DOHH2 (cell line): ENCODE measurements at regions not wholly inside any gene's neighbourhood (a gene's known extent, or its start where the extent isn't known, plus 50 kb on each side); places are given as distances from the start of the nearest gene placed in this dataset.

Experiments
- H3F3A ChIP-seq: fragments of 200-600 bp; sonication (generic), shearing (Covaris generic); 2 replicates; pipeline ENCODE4 v1.6.0; 2016; ENCODE audit warnings: antibody characterized with exemption, mild to moderate bottlenecking; ENCODE audit not compliant: control insufficient read depth, insufficient read depth
- H3K27ac ChIP-seq: fragments of 200-600 bp; sonication (generic); 2 replicates; pipeline ENCODE4 v1.5.1; 2014; ENCODE audit warnings: low read depth, mild to moderate bottlenecking, low read length, moderate library complexity
- H3K27me3 ChIP-seq: fragments of 200-600 bp; sonication (generic); 2 replicates; pipeline ENCODE4 v1.6.1; 2014; ENCODE audit warnings: mild to moderate bottlenecking, low read length, mixed read lengths; ENCODE audit not compliant: control insufficient read depth
- H3K36me3 ChIP-seq: fragments of 200-600 bp; sonication (generic); 2 replicates; pipeline ENCODE4 v1.6.1; 2014; ENCODE audit warnings: mild to moderate bottlenecking, low read length, moderate library complexity, mixed read lengths; ENCODE audit not compliant: control insufficient read depth
- H3K4me1 ChIP-seq: fragments of 200-600 bp; sonication (generic); 2 replicates; pipeline ENCODE4 v1.6.1; 2014; ENCODE audit warnings: mild to moderate bottlenecking, low read length, mixed read lengths; ENCODE audit not compliant: control insufficient read depth
- H3K4me2 ChIP-seq: fragments of 200-600 bp; sonication (generic); 2 replicates; pipeline ENCODE4 v1.6.0; 2014; ENCODE audit warnings: mild to moderate bottlenecking, low read length, moderate library complexity
- H3K4me3 ChIP-seq: fragments of 200-600 bp; sonication (generic); 2 replicates; pipeline ENCODE4 v1.5.1; 2014; ENCODE audit warnings: mild to moderate bottlenecking, low read length, mixed read lengths
- H3K79me2 ChIP-seq: fragments of 200-600 bp; sonication (generic); 2 replicates; pipeline ENCODE4 v1.6.1; 2014; ENCODE audit warnings: mild to moderate bottlenecking, low read length, mixed read lengths; ENCODE audit not compliant: control insufficient read depth
- H3K9me2 ChIP-seq: fragments of 200-600 bp; sonication (generic); replicated peaks from 2 replicates; pipeline ENCODE4 v1.6.1; 2014; ENCODE audit warnings: mild to moderate bottlenecking, low read length, mixed read lengths; ENCODE audit not compliant: control insufficient read depth
- H3K9me3 ChIP-seq: fragments of 200-600 bp; sonication (generic); 2 replicates; pipeline ENCODE4 v1.6.1; 2014; ENCODE audit warnings: antibody characterized with exemption, low read length, mixed read lengths; ENCODE audit not compliant: control insufficient read depth, insufficient read depth
- H4K20me1 ChIP-seq: fragments of 200-600 bp; sonication (generic); 2 replicates; pipeline ENCODE4 v1.6.0; 2014; ENCODE audit warnings: low read depth, mild to moderate bottlenecking, antibody characterized with exemption, low read length, moderate library complexity; ENCODE audit not compliant: control insufficient read depth, insufficient read depth
- CTCF ChIP-seq: fragments of 200-600 bp; sonication (generic); IDR thresholded peaks from one replicate; pipeline ENCODE4 v1.5.1; 2014; ENCODE audit warnings: antibody characterized with exemption, mild to moderate bottlenecking, low read depth, low read length; ENCODE audit not compliant: poor library complexity, severe bottlenecking
- EZH2phosphoT487 ChIP-seq: fragments of 200-600 bp; sonication (generic); IDR thresholded peaks from 2 replicates; pipeline ENCODE4 v1.6.1; 2017; ENCODE audit warnings: borderline replicate concordance, mild to moderate bottlenecking, antibody characterized with exemption, low read length, moderate library complexity, mixed read lengths

DNA sequence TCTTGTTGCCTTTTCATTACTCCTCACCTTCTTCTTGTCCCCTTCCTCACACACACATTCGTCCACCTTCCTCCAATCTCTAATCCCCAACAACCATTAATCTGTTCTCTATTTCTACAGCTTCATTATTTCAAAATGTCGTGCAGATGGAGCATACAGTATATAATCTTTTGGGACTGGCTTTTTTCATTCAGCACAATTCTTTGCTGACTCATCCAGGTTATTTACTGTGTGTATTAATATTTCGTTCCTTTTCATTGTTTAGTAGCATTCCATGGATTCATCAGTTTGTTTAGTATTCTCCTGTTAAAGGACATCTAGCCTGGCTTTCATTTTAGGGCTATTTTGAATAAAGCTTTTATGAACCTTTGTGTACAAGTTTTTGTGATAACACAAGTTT lies 159.3 kb downstream of the PTPN20 start:
- H3K36me3 ChIP-seq: no peaks in the 10 kb centered on the region
- H3K9me2 ChIP-seq: no peaks in the 10 kb centered on the region
- H3K9me3 ChIP-seq: no peaks in the 10 kb centered on the region
- no peaks in the 10 kb centered on the region for H3K79me2 ChIP-seq
- no peak overlapping the region for H3K27ac ChIP-seq
- no peaks in the 10 kb centered on the region for H3F3A ChIP-seq
- H3K4me2 ChIP-seq: no peak overlapping the region
- H3K27me3 ChIP-seq: no peaks in the 10 kb centered on the region
- H3K4me3 ChIP-seq: no peak overlapping the region
- no peaks in the 10 kb centered on the region for H4K20me1 ChIP-seq
- no peaks in the 10 kb centered on the region for H3K4me1 ChIP-seq
- no peak for TF ChIP-seq CTCF
- no peak for TF ChIP-seq EZH2phosphoT487

- Histone ChIP-seq H3F3A (no peaks in the 10 kb centered on the region), H3K36me3 (no peaks in the 10 kb centered on the region), H3K27me3 (no peaks in the 10 kb centered on the region), H4K20me1 (no peaks in the 10 kb centered on the region), H3K79me2 (no peaks in the 10 kb centered on the region), H3K9me2 (no peaks in the 10 kb centered on the region), H3K9me3 (no peaks in the 10 kb centered on the region), H3K4me2 (no peak overlapping the region), H3K27ac (no peak overlapping the region), H3K4me3 (no peak overlapping the region), H3K4me1 (no peaks in the 10 kb centered on the region)
- TF ChIP-seq EZH2phosphoT487 (no peak), CTCF (no peak)
These were observed 160.7 kb downstream of the PTPN20 start for GRCh38 chr10:47071891-47072290.

DNA sequence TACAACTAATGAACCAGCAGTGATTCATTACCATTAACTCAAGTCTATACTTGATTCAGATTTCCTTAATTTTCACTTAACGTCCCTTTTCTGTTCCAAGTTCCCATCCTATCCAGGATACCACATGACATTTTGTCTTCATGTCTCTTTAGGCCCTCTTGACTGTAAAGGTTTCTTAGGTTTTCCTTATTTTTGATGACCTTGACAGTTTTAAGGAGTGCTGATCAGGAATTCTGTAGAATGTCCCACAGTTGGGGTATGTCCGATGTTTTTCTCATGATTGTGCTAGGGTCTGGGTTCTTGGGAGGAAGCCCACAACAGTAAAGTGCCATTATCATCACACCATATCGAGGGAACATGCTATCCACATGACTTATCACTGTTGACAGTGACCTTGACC lies 162.7 kb downstream of the PTPN20 start:
- H3K79me2 ChIP-seq: no peaks in the 10 kb centered on the region
- no peaks in the 10 kb centered on the region for H3K36me3 ChIP-seq
- H3K27me3 ChIP-seq: no peaks in the 10 kb centered on the region
- H3F3A ChIP-seq: no peaks in the 10 kb centered on the region
- no peak for TF ChIP-seq CTCF
- TF ChIP-seq EZH2phosphoT487: no peak
- no peak overlapping the region for H3K4me2 ChIP-seq
- no peak overlapping the region for H3K4me3 ChIP-seq
- no peak overlapping the region for H3K27ac ChIP-seq
- H3K9me2 ChIP-seq: no peaks in the 10 kb centered on the region
- no peaks in the 10 kb centered on the region for H4K20me1 ChIP-seq
- H3K4me1 ChIP-seq: no peaks in the 10 kb centered on the region
- no peaks in the 10 kb centered on the region for H3K9me3 ChIP-seq

- TF ChIP-seq CTCF (no peak), EZH2phosphoT487 (no peak)
These were observed 165.7 kb downstream of the PTPN20 start for GRCh38 chr10:47076949-47077361.

More at GRCh38 chr10:47076949-47077361, 165.7 kb downstream of the PTPN20 start:
- Histone ChIP-seq H3K36me3 (no peaks in the 10 kb centered on the region), H3K4me3 (no peak overlapping the region), H3K27me3 (no peaks in the 10 kb centered on the region), H3K4me1 (no peaks in the 10 kb centered on the region), H3K4me2 (no peak overlapping the region), H3K9me3 (peaks cover 4% of the 10 kb centered on the region; the same call in 1 of the 2 replicates), H4K20me1 (no peaks in the 10 kb centered on the region), H3K79me2 (no peaks in the 10 kb centered on the region), H3K9me2 (no peaks in the 10 kb centered on the region), H3K27ac (no peak overlapping the region), H3F3A (no peaks in the 10 kb centered on the region)
